ENCODE measurements at regions not wholly inside any gene's neighbourhood (a gene's known extent, or its start where the extent isn't known, plus 50 kb on each side); places are given as distances from the start of the nearest gene placed in this dataset.

DNA sequence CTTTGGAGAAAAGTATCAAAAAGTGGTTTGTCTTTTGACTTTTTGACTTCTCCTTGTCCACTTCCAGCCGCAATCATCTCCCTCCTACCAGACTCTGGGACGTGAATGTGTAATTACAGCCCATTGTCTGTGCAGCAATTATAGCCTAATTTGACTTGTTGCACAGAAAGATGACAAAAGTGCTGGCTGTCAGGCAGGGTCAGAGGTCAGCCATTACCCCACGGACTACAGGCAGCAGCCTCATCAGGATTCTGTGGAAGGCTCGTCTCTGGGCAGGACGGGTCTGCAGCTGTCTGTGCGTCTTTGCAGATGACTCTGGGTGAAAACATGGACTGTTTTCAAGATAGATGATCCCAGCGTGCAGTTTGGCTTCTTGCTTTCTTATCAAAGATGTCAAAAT, 102.2 kb upstream of the EDNRB start:
- DNase-seq (ENCODE audit: low spot score), result no peak

DNA sequence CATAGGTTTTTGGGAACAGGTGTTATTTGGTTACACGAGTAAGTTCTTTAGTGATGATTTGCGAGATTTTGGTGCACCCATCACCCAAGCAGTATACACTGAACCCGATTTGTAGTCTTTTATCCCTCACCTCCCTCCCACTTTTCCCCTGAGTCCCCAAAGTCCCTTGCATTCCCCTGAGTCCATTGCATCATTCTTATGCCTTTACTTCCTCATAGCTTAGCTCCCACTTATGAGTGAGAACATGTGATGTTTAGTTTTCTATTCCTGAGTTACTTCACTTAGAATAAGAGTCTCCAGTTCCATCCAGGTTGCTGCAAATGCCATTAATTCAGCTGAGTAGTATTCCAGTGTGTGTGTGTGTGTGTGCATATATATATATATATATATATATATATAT, 97.2 kb upstream of the EDNRB start:
- DNase-seq (ENCODE audit: low spot score), result no peak

DNA sequence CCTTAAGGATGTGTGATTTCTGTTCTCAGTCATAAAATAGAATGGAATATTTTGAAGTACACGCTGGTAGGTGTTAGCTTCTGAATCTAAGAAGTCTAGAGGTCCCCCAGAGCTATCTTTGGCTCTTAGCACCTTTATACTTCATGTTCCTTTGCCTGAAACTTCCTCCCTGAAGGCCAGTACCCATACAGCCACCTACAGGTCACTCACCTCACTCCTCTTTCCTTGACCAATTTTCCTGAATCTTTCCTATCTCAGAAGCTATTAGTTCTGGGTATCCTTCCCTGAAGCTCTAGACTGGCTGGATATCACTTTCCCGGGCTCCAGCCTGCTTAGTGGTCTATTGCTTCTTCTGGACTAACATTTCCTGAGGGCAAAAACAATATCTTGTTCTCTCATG, 93.4 kb upstream of the EDNRB start:
- no peak for DNase-seq (ENCODE audit: low spot score)

DNA sequence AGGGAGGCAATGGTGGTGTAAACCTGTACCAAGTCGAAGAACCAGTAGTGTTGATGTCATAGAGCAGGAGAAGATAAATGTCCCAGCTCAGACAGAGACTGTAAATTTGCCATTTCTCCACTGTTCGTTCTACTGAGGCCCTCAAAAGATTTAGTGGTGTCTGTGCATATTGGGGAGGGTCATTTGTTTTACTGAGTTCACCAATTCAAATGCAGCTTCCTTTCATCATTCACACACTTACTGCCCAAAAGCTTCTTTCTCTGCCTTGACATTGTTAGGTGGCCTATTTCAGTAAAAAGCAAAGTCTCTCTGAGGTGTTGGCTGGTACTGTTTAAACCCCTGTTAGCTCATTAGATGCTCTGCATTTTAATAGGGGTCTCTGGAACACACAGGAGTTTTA, 86.2 kb upstream of the EDNRB start:
- DNase-seq (ENCODE audit: low spot score), result no peak

DNA sequence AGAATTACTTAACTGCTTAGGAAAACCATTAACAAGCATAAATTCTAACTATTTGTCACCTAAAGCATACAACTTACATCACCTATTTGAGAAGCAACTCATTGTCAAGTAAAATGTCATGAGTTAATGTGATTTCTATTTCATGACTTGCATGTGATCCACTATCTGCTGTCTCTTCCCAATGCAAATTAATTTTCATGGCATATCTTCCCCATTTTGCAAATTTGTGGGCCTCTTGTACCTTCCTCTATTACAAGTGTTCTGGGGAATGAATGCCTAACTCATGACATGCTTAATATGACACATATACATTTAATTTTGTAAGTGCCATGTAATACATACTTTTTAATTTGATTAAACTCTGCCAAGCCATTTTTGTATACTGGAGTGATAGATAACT, 81.1 kb upstream of the EDNRB start:
- DNase-seq (ENCODE audit: low spot score), result no peak

DNA sequence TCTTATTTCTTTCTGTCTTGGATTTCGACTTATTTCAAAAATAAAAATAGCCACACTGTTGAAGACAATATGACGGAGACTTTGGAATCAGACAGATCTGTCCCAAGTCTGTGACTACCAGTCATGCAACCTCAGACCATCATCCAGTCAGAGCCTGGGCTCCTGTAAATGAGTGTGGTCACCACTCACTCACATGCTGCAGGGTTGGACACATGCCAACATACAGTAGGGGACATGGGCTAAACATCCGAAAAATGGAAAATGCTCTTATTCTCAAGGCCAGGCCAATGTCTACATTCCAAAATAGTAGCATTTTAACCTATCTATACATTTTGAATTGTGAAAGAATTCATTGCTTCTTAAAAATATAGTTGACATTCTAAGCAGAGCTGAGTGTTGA, 75.5 kb upstream of the EDNRB start:
- DNase-seq (ENCODE audit: low spot score), result no peak

DNA sequence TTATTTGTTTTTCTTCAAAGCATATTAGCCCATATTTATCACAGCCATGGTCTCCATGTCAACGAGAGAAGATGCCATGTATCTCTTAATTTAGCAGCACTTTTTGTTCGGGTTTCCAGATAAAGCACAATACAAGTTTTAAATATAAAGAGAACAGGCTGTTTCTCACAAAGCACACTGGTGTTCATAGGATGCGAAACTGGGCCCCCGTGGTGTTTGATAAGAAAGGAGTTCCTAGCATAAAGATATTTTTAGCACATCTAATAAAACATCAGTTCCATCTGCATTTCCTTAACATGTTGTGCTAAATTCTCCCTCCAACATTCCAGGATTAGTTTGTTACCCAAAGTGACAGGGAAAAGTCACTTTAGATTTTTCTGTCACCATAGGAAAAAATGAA, 72.4 kb upstream of the EDNRB start:
- DNase-seq (ENCODE audit: low spot score), result no peak

DNA sequence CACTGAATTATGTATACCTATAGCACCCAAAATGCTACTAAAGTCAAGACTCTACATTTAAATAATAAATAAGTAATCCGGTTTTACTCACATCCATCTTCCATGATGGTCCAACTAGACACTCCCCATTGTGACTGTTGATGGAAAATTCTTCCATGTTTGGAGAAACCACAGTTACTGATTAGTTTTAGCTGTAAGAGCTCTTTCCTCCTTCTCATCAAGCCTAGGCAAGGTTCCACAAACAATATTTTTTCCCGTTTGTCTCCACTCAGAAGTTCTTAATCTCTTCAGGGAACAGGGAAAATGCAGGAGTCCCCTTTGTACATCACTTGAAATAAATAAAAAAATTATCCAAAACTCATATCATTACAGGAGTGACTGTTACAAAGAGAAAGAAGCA, 70.7 kb upstream of the EDNRB start:
- DNase-seq (ENCODE audit: low spot score), result no peak

DNA sequence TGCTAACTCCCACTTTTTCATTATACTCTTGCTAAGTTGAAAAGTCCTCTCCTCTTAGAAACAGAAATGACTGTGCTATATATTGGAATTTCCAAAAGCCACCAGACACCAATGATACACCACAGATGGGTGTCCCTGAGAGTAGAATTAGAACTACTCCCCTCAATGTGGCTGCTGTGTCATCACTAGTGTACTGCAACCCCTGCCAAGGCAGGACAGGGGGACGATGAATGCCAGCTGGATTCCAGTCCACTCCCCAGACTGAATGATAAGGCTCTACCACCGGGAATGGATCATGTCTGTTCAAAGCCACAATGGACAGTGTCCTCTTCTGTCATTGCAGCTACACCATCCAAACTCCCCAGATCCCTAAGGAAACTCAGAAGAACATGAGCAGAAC, 69.7 kb upstream of the EDNRB start:
- no peak for DNase-seq (ENCODE audit: low spot score)

DNA sequence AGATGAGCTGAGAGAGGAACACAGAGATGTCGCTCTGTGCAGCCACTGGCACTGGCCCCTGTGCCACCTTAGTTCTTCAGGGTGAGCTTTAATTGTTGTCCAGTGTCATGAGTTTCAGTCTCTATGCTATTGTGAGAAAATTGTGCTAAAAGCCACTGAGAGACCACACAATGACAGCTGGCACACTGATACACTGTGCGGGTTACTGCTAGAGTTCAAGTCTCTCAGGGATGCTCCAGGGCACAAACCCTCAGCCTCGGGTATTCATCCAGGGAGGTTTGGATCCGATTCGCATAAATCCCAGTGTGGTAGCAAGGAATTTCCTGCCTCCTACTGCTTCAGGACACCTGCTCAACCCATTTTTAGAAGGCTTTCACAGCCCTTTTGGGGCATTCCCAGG, 68.1 kb upstream of the EDNRB start:
- no peak for DNase-seq (ENCODE audit: low spot score)

DNA sequence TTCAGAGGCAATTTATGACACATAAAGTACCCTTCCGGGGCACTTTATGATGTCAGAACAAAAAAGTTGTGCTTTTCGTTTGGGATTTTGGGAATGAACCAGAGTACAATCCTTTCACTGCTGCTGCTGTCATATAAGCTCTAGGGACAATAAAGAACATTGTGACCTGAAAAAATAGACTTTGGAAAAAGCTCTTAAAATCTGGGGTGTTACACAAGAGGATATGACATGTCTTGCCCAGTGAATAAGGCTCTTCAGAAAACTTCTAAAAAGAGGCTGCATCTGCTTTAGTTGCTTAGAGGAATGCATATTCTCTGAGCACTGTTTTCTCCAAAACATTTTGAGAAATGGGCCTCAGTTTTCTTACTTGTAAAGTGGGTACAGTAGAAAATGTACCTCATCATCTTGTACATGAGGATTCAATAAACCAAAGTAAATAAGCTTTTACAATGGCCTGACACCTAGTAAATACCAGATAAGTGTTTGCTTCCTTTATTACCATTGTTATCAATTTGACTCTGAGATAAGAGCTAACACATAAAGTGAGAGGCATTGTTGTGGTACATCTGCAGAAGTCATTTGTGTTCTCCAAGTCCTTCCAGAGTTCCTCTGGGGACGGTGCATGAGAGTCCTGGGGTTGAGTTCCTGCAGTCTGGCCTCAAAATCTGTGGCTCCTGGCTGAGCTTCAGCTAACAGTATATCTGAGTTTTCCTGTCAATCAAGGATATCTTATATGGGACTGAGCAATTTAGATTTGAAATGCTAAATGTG, 67.4 kb upstream of the EDNRB start:
- no peak for DNase-seq (ENCODE audit: low spot score)

DNA sequence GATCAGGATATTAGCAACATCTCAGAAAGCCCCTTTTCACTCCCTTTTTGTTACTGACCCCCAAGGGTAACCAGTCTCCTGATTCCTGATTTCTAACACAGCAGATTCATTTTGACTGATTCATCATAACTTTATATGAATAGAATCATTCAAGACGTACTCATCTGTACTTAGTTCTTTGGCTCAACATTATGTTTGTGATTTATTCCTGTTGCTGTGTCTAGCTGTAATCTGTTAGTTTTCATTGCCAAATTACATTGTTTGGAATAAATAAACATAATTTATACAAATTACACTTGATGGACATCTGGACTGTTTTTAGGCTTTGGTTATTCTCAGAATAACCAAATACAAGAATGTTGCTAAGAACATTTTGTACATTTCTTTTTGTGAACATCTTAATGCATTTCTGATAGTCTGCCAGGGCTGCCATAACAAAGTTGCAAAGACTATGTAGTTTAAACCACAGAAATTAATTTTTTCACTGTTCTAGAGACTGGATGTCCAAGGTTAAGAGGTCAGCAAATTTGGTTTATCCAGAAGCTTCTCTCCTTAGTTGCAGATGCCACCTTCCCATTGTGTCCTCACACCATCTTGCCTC, 62.8 kb upstream of the EDNRB start:
- no peak for DNase-seq (ENCODE audit: low spot score)

DNA sequence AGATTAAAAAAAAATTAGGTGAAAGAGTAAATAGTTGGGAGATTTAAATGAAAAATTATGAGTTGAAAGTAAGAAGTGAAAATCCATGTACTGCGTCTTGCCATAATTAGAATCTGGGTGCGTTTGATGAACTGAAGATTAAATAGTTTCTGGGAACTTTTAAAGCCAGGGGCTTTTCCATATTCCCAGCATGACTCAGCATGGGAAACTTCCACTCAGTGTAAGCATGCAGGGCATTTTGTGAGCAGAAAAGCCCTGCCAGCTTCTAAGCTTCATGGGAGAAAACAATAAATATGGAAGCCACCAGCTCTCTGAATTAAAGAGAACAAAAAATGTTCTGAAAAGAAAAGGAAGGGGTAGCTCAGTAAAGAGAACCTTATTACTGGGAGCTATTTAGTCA, 62.0 kb upstream of the EDNRB start:
- no peak for DNase-seq (ENCODE audit: low spot score)

DNA sequence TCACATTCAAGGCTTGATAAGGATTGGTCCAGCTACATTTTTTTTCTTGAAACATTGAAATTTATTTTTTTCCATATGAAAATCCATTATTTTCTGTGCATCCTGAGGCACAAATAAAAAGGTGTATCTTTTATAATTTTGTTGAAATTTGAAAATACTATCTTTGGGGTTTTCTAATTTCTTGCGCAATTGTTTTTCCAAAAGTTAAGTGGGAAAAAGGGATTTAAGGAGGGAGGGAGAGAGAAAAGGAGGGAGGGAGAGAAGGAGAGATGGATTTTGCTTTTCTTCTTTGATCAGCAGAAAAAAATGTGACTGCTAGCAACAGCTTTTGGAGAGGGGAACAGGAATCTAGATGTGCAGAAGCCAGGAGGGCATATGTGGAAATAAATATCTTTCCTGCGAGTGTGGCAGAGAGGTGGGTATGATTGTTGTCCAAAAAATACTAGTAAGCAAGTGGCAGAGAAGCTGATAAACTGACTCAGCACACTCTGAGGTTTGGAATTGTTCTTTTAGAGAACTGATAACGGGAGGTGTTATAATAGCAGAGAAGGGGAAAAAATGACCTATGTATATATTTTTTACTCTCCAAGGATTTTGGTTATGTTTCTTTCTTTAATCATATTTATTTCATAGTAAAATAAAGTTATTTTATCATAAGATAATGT, 61.2 kb upstream of the EDNRB start:
- no peak for DNase-seq (ENCODE audit: low spot score)

DNA sequence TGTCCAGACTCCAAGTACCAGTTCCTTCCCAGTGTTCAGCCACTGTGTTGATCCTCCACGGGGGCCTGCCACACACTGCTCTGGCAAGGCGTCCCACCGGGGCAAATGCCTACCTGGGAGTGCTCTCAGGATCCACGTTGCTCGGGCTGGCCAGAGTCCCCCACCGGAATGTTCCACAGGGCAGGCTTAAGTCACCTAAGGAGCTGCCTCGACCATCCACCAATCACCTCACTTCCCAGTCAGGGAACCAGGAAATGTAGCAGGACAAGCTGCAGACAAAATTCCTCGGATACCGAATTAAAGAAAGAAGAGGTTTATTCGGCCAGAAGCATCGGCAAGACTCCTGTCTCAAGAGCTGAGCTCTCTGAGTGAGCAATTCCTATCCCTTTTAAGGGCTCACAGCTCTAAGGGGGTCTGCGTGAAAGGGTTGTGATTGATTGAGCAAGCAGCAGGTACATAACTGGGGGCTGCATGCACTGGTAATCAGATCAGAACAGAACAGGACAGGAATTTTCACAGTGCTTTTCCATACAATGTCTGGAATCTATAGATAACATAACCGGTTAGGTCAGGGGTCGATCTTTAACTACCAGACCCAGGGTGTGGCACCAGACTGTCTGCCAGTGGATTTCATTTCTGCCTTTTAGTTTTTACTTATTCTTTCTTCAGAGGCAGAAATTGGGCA, 56.9 kb upstream of the EDNRB start:
- no peak for DNase-seq (ENCODE audit: low spot score)

DNA sequence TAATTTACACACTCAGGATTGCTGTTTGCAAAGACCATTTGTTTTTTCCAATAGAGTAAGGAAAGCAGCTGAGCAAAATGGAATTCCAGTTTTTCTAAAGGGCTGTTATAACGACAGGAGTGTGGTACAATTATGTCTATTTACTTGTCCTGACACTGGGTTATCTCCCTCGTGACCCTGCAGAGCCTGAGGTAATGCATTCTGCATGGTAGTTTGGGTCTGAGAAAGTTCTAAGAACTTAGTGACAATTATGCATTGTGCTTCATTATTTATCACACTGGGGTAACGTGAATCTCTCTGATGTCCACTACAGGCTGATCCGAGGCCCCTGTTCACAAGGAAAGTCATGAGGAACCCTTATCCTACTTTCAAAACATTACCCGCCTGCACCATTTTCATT, 50.7 kb upstream of the EDNRB start:
- DNase-seq (ENCODE audit: low spot score), result no peak
